ENCODE measurements at regions not wholly inside any gene's neighbourhood (a gene's known extent, or its start where the extent isn't known, plus 50 kb on each side); places are given as distances from the start of the nearest gene placed in this dataset.

GRCh38 chr4:138509346-138509745 lies 267.2 kb upstream of the SLC7A11 start:
- POLR2A ChIA-PET, result no interaction called here
- Histone ChIP-seq H3K27ac (ENCODE audit: insufficient read depth, low read depth, low read length) (no peak overlapping the region), H4K20me1 (replicated peaks; ENCODE audit: control insufficient read depth, extremely low read depth, insufficient read depth, low read length) (no peaks in the 10 kb centered on the region), H3K4me3 (replicated peaks in 1 of 3; ENCODE audit: insufficient read depth in 1 of 3, low read depth in 1 of 3, low read length in 3 of 3) (no peak overlapping the region), H3K9me3 (replicated peaks; ENCODE audit: control insufficient read depth, insufficient read depth, low read length) (no peaks in the 10 kb centered on the region), H3K36me3 (ENCODE audit: control insufficient read depth in 2 of 2, extremely low read depth in 1 of 2, insufficient read depth in 2 of 2, low read length in 2 of 2) (no peaks in the 10 kb centered on the region), H3K27me3 (ENCODE audit: control insufficient read depth in 2 of 2, insufficient read depth in 2 of 2, low read length in 2 of 2) (peaks cover 0 to 8% of the 10 kb centered on the region in 2 experiments), H2AFZ (ENCODE audit: low read depth, low read length) (no peak overlapping the region), H3K4me1 (ENCODE audit: control insufficient read depth, extremely low read depth, insufficient read depth, low read length) (no peaks in the 10 kb centered on the region), H3K9me1 (replicated peaks; ENCODE audit: control insufficient read depth, extremely low read depth, insufficient read depth, low read length) (no peaks in the 10 kb centered on the region), H3K9ac (replicated peaks; ENCODE audit: extremely low read depth, insufficient read depth, low read length) (no peak overlapping the region), H3K79me2 (ENCODE audit: control insufficient read depth, insufficient read depth, low read length) (no peaks in the 10 kb centered on the region), H3K4me2 (ENCODE audit: insufficient read depth, low read length) (no peak overlapping the region)
- no peak for FAIRE-seq
- intact Hi-C loops (cut with micrococcal nuclease), result no loop called here
- TF ChIP-seq FOS (IDR thresholded peaks at IDR 0.05; ENCODE audit: borderline replicate concordance, insufficient read depth, low read length), result no peak
- no peak for TF ChIP-seq EZH2 (IDR thresholded peaks at IDR 0.05; ENCODE audit: borderline replicate concordance, low read depth, low read length, severe bottlenecking)
- TF ChIP-seq, protein P1, sequence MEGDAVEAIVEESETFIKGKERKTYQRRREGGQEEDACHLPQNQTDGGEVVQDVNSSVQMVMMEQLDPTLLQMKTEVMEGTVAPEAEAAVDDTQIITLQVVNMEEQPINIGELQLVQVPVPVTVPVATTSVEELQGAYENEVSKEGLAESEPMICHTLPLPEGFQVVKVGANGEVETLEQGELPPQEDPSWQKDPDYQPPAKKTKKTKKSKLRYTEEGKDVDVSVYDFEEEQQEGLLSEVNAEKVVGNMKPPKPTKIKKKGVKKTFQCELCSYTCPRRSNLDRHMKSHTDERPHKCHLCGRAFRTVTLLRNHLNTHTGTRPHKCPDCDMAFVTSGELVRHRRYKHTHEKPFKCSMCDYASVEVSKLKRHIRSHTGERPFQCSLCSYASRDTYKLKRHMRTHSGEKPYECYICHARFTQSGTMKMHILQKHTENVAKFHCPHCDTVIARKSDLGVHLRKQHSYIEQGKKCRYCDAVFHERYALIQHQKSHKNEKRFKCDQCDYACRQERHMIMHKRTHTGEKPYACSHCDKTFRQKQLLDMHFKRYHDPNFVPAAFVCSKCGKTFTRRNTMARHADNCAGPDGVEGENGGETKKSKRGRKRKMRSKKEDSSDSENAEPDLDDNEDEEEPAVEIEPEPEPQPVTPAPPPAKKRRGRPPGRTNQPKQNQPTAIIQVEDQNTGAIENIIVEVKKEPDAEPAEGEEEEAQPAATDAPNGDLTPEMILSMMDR (IDR thresholded peaks at IDR 0.05; ENCODE audit: extremely low read depth in 1 of 2, insufficient read depth in 1 of 2, low read depth in 1 of 2, low read length in 2 of 2), result no peak
- no peak for TF ChIP-seq POLR2AphosphoS5 (IDR thresholded peaks at IDR 0.05; ENCODE audit: insufficient read depth, low read depth, low read length)
- TF ChIP-seq, protein P2, sequence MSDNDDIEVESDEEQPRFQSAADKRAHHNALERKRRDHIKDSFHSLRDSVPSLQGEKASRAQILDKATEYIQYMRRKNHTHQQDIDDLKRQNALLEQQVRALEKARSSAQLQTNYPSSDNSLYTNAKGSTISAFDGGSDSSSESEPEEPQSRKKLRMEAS (IDR thresholded peaks at IDR 0.05; ENCODE audit: insufficient read depth, insufficient read length), result no peak
- CTCF ChIA-PET, result no interaction called here
- BruUV-seq (replicated peaks), result no TSS peak
- dilution Hi-C loops (cut with MboI; ENCODE audit: extremely low pct_ligation_motif_present, low sequenced_read_pairs), result no loop called here
- DNase-seq (ENCODE audit: low read depth, low spot score), result no peak

DNA sequence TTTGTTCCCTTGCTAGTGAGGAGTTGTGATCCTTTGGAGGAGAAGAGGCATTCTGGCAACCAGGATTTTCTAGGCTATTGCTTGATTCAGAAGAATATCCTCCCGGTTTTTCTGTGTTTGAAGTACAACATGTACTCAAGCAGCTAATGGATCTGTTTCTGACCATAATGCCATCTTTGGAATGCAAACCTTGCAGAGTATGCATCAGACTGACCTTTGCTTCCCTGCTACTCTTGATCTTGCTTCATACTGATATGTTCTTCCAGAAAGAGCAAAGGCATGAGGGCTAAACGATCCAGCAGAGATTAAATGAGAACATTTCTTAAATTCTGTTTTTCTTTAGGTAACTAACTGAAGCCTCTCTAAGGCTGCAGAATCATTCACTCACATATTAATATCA lies 265.4 kb upstream of the SLC7A11 start:
- FAIRE-seq, result no peak
- Histone ChIP-seq H3K9me1 (replicated peaks; ENCODE audit: control insufficient read depth, extremely low read depth, insufficient read depth, low read length) (no peaks in the 10 kb centered on the region), H4K20me1 (replicated peaks; ENCODE audit: control insufficient read depth, extremely low read depth, insufficient read depth, low read length) (no peaks in the 10 kb centered on the region), H3K79me2 (ENCODE audit: control insufficient read depth, insufficient read depth, low read length) (no peaks in the 10 kb centered on the region), H3K9ac (replicated peaks; ENCODE audit: extremely low read depth, insufficient read depth, low read length) (no peak overlapping the region), H3K36me3 (ENCODE audit: control insufficient read depth in 2 of 2, extremely low read depth in 1 of 2, insufficient read depth in 2 of 2, low read length in 2 of 2) (no peaks in the 10 kb centered on the region), H3K27me3 (ENCODE audit: control insufficient read depth in 2 of 2, insufficient read depth in 2 of 2, low read length in 2 of 2) (peaks cover 0 to 8% of the 10 kb centered on the region in 2 experiments), H3K4me2 (ENCODE audit: insufficient read depth, low read length) (no peak overlapping the region), H3K9me3 (replicated peaks; ENCODE audit: control insufficient read depth, insufficient read depth, low read length) (no peaks in the 10 kb centered on the region), H3K4me3 (replicated peaks in 1 of 3; ENCODE audit: insufficient read depth in 1 of 3, low read depth in 1 of 3, low read length in 3 of 3) (no peak overlapping the region), H2AFZ (ENCODE audit: low read depth, low read length) (no peak overlapping the region), H3K27ac (ENCODE audit: insufficient read depth, low read depth, low read length) (no peak overlapping the region), H3K4me1 (ENCODE audit: control insufficient read depth, extremely low read depth, insufficient read depth, low read length) (no peaks in the 10 kb centered on the region)
- DNase-seq (ENCODE audit: low read depth, low spot score), result no peak
- ChIA-PET POLR2A (no interaction called here), CTCF (interaction anchor here (1.5 to 1.9 kb wide), 2 partner anchors 9 to 13 kb away, joined by 3 to 5 read pairs; no protein-coding TSS in a partner anchor)
- intact Hi-C loops (cut with micrococcal nuclease), result no loop called here
- no TSS peak for BruUV-seq (replicated peaks)
- dilution Hi-C loops (cut with MboI; ENCODE audit: extremely low pct_ligation_motif_present, low sequenced_read_pairs), result no loop called here
- no peak for TF ChIP-seq FOS (IDR thresholded peaks at IDR 0.05; ENCODE audit: borderline replicate concordance, insufficient read depth, low read length)
- TF ChIP-seq, protein P1 (IDR thresholded peaks at IDR 0.05; ENCODE audit: extremely low read depth in 1 of 2, insufficient read depth in 1 of 2, low read depth in 1 of 2, low read length in 2 of 2), result no peak
- TF ChIP-seq, protein P2 (IDR thresholded peaks at IDR 0.05; ENCODE audit: insufficient read depth, insufficient read length), result no peak
- TF ChIP-seq JUN (IDR thresholded peaks at IDR 0.05; ENCODE audit: borderline replicate concordance, insufficient read depth, insufficient read length, low read depth), result no peak
- no peak for TF ChIP-seq POLR2A (IDR thresholded peaks at IDR 0.05; ENCODE audit: low read depth, low read length)
- no peak for TF ChIP-seq POLR2AphosphoS5 (IDR thresholded peaks at IDR 0.05; ENCODE audit: insufficient read depth, low read depth, low read length)
- no peak for TF ChIP-seq MYC (IDR thresholded peaks at IDR 0.05; ENCODE audit: low read depth, low read length)
- TF ChIP-seq EZH2 (IDR thresholded peaks at IDR 0.05; ENCODE audit: borderline replicate concordance, low read depth, low read length, severe bottlenecking), result no peak
- TF ChIP-seq GATA2 (IDR thresholded peaks at IDR 0.05; ENCODE audit: insufficient read depth, insufficient read length, low read depth, low read length), result no peak
